HG03457 (cell line): ENCODE measurements at regions not wholly inside any gene's neighbourhood (a gene's known extent, or its start where the extent isn't known, plus 50 kb on each side); places are given as distances from the start of the nearest gene placed in this dataset.

Source experiments
- ATAC-seq: cut with Tn5 transposase; IDR thresholded peaks from one replicate; pipeline ENCODE4 v1.9.1; 2021; ENCODE audit warnings: moderate number of reproducible peaks; ENCODE audit not compliant: unreplicated experiment

- ATAC-seq = no peak
Observed at GRCh38 chr5:167889276-167889675, 402.2 kb upstream of the WWC1 start.

GRCh38 chr5:167892352-167893115, 398.9 kb upstream of the WWC1 start:
- no peak for ATAC-seq

- no peak for ATAC-seq
Observed at GRCh38 chr5:167893271-167893670, 398.2 kb upstream of the WWC1 start.

- no peak for ATAC-seq
Observed at GRCh38 chr5:167894631-167895472, 396.6 kb upstream of the WWC1 start.

GRCh38 chr5:167895899-167896659, 395.4 kb upstream of the WWC1 start:
- ATAC-seq = no peak

- ATAC-seq = no peak
Observed at GRCh38 chr5:167896814-167897213, 394.6 kb upstream of the WWC1 start.

- no peak for ATAC-seq
Observed at GRCh38 chr5:167897371-167897770, 394.1 kb upstream of the WWC1 start.

- ATAC-seq = no peak
Observed at GRCh38 chr5:167898361-167899042, 392.9 kb upstream of the WWC1 start.

GRCh38 chr5:167899490-167900070, 391.9 kb upstream of the WWC1 start:
- ATAC-seq = no peak

GRCh38 chr5:167900340-167900935, 391.0 kb upstream of the WWC1 start:
- ATAC-seq = no peak

- ATAC-seq = no peak
Observed at GRCh38 chr5:167902298-167902697, 389.1 kb upstream of the WWC1 start.

GRCh38 chr5:167903243-167903642, 388.2 kb upstream of the WWC1 start:
- ATAC-seq = no peak

GRCh38 chr5:167903659-167904058, 387.8 kb upstream of the WWC1 start:
- no peak for ATAC-seq

- ATAC-seq = no peak
Observed at GRCh38 chr5:167905919-167906853, 385.3 kb upstream of the WWC1 start.

GRCh38 chr5:167908606-167909005, 382.8 kb upstream of the WWC1 start:
- no peak for ATAC-seq

- no peak for ATAC-seq
Observed at GRCh38 chr5:167912941-167913665, 378.3 kb upstream of the WWC1 start.

GRCh38 chr5:167915237-167915636, 376.2 kb upstream of the WWC1 start:
- ATAC-seq = no peak

GRCh38 chr5:167916261-167916691, 375.2 kb upstream of the WWC1 start:
- no peak for ATAC-seq
